ENCODE measurements at regions not wholly inside any gene's neighbourhood (a gene's known extent, or its start where the extent isn't known, plus 50 kb on each side); places are given as distances from the start of the nearest gene placed in this dataset.

- H3K4me3 ChIP-seq (ENCODE audit: low read depth, low read length) = no peak overlapping the region
- TF ChIP-seq, protein P1, sequence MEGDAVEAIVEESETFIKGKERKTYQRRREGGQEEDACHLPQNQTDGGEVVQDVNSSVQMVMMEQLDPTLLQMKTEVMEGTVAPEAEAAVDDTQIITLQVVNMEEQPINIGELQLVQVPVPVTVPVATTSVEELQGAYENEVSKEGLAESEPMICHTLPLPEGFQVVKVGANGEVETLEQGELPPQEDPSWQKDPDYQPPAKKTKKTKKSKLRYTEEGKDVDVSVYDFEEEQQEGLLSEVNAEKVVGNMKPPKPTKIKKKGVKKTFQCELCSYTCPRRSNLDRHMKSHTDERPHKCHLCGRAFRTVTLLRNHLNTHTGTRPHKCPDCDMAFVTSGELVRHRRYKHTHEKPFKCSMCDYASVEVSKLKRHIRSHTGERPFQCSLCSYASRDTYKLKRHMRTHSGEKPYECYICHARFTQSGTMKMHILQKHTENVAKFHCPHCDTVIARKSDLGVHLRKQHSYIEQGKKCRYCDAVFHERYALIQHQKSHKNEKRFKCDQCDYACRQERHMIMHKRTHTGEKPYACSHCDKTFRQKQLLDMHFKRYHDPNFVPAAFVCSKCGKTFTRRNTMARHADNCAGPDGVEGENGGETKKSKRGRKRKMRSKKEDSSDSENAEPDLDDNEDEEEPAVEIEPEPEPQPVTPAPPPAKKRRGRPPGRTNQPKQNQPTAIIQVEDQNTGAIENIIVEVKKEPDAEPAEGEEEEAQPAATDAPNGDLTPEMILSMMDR (IDR thresholded peaks at IDR 0.05; ENCODE audit: borderline replicate concordance, insufficient read depth, low read depth, low read length) = no peak
Observed at GRCh38 chr12:127860536-127860935, 406.4 kb upstream of the TMEM132C start.

DNA sequence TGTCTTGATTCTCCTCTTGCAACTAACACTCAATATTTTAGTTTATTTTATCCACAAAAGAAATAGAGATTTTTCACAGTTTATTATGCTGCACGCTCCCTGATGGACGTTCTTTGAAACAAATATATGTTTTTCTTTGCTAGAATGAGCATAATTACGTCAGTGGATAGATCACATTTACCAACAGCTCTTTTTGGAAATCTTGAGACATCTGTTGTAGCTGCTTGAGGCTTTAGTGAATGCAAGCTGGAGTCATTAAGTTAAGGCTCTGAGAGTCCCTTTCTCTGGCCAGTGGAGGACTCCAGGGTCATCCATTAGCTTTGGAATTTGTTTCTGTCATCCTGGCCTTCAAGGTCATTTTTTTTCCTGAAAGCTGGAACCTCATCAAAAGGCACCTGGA is 405.6 kb upstream of the TMEM132C start:
- no peak overlapping the region for H3K4me3 ChIP-seq (ENCODE audit: low read depth, low read length)
- TF ChIP-seq, protein P1 (IDR thresholded peaks at IDR 0.05; ENCODE audit: borderline replicate concordance, insufficient read depth, low read depth, low read length) = no peak

DNA sequence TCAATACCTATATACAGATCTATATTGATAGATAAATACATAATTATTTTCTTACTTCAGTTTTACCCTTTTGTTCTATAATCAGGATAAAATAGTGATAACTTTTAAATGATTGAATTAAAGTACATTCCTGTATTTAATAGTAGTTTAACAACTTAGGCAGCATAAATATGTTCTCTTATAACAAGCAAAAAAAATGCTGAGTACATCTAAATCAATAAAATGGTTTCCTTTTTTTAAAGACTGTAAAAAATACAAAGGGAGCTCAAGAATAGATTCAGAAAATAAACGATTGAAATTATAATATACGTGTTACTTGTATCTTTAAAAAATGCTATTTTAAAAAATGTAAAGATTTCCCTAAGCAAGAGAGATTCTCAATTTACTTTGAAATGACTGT is 393.7 kb upstream of the TMEM132C start:
- TF ChIP-seq, protein P1 (IDR thresholded peaks at IDR 0.05; ENCODE audit: borderline replicate concordance, insufficient read depth, low read depth, low read length) = no peak
- no peak overlapping the region for H3K4me3 ChIP-seq (ENCODE audit: low read depth, low read length)

DNA sequence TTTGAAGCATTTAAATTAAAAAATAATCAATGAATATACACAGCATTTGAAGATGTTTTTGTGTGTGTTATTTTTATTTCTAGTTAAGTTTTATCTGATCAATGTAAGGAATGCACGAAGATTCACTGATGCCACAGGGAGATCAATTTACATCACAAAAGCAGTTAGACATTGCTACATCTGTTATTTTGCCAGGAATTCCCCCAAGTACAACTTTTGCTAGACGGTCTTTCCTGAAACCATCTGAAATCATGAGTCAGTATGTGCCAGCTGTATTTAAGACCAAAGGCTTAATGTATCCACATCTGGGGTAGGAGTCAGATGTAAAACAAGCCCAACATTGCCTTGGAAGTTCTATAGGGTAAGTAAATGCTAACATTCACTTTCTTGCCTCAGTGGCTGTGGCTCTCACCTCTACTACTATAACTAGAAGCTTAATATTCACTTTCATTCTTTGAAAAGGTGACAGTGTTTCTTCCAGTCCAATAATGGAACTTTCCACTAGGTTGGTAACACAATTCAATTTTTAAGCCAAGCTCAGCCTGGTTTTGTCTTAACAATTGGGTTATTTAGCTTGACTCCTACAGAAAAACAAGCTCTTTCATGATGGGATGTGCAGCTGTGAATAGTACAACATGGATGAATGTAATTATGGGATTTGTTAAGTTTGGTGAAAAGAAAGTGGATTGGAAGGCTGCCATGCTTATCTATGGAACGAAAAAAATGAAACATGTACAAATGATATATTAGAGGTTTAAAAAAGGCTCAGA is 385.4 kb upstream of the TMEM132C start:
- no peak overlapping the region for H3K4me3 ChIP-seq (ENCODE audit: low read depth, low read length)
- TF ChIP-seq, protein P1 (IDR thresholded peaks at IDR 0.05; ENCODE audit: borderline replicate concordance, insufficient read depth, low read depth, low read length) = no peak

DNA sequence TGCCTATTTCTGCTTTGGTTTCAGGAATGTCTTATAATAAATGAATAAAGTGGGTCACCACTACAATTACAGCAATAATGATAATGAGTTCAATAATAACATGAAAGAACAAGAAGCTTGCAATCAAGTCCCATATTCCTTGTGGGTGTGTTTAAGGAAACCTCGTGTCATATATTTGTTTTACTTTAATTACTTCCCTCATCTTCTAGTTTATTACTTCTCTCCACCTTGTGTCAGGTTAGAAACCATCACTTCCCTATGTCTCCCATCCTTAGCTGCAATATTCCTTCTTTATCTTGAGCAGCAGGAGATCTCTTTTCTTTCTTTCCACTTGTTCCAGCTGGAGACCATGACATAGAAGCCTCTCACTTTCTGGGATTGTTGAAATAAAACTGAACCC is 384.0 kb upstream of the TMEM132C start:
- no peak overlapping the region for H3K4me3 ChIP-seq (ENCODE audit: low read depth, low read length)
- TF ChIP-seq, protein P1 (IDR thresholded peaks at IDR 0.05; ENCODE audit: borderline replicate concordance, insufficient read depth, low read depth, low read length) = no peak

DNA sequence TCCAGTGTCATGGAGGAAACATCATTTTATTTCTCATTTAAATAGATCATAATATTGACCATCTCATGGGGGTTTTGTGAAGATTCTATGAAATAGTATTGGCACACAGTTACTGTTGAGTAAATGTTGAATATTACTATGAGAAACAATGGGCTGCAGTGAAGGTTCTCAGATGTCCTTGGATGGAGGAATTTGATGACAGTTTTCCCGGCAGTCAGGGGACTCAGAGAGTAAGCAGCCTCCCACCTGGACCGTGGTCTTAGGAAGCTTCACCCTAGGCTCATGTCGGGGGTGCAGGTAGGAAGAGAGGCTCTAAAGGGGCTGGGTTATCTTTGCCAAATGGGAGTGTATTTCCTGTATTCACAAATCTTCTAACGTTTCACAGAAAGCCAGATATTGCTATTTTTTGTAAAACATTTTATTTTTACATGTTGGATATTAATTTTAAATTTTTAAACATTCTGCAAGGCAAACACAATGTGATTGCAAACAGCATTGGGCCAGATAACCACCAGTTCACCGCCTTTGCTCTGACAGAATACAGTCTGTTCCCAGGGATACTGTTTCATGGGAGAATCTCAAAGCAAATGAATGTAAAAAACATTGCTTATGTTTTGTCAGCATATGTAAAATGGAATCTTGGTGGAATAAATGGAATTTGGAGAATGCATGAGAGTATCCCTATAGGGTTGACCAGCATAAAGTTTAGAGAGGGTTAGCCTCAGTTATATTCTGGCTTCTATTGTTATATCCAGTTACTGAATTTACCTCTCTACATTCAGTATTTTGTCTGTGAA is 380.8 kb upstream of the TMEM132C start:
- no peak overlapping the region for H3K4me3 ChIP-seq (ENCODE audit: low read depth, low read length)

More for the DNA sequence above, 380.8 kb upstream of the TMEM132C start:
- TF ChIP-seq, protein P1 (IDR thresholded peaks at IDR 0.05; ENCODE audit: borderline replicate concordance, insufficient read depth, low read depth, low read length) = no peak

All from GM12875 (cell line).